Transverse colon (tissue), 3 donors: ENCODE measurements at regions not wholly inside any gene's neighbourhood (a gene's known extent, or its start where the extent isn't known, plus 50 kb on each side); places are given as distances from the start of the nearest gene placed in this dataset.

Experiments
- CTCF ChIP-seq, 5 experiments: fragments of 200-600 bp in 3 of 5; fragments of 450-650 bp in 2 of 5; sonication (generic) in 3 of 5; IDR thresholded peaks; 1 replicate in 2 of 5; 2 replicates in 3 of 5; pipeline ENCODE4 v1.5.1; 2016 to 2017; ENCODE audit warnings: antibody characterized with exemption in 5 of 5, inconsistent platforms in 3 of 5, mild to moderate bottlenecking in 2 of 5, moderate library complexity in 1 of 5
- EP300 ChIP-seq: sonication (generic); formaldehyde crosslinking; IDR thresholded peaks from one replicate; pipeline ENCODE4 v1.6.1; 2017; ENCODE audit warnings: antibody characterized with exemption, low read depth
- POLR2A ChIP-seq: fragments of 450-650 bp; IDR thresholded peaks from one replicate; pipeline ENCODE4 v1.6.1; 2016; ENCODE audit warnings: antibody characterized with exemption, mild to moderate bottlenecking, moderate library complexity

GRCh38 chr10:131621784-131622624 lies 278.8 kb upstream of the PPP2R2D start:
- no peak for TF ChIP-seq CTCF (IDR thresholded peaks at IDR 0.05)
- no peak for TF ChIP-seq EP300
- TF ChIP-seq POLR2A: no peak
